ENCODE measurements at regions not wholly inside any gene's neighbourhood (a gene's known extent, or its start where the extent isn't known, plus 50 kb on each side); places are given as distances from the start of the nearest gene placed in this dataset.

DNA sequence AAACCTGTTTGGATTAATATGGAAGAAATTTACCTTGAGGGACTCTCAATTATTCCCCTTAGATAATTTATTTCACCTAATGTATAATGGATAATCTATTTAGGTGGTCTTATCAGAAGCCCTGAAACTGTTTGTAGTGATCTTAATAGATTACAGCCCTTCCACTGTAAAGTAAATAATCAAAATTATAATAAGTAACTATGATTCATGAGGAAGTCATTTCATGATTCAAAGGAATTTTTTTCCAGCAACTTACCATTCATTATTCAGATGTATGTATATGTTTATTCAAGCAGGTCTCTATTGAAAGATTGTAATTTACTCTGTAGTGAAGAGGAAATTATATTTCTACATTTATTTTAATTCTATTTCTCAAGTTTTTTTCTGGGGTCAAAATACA is 250.6 kb upstream of the ROBO1 start:
- TF ChIP-seq CTCF (IDR thresholded peaks at IDR 0.05): no peak
- no peak for TF ChIP-seq POLR2A (IDR thresholded peaks at IDR 0.05)
- TF ChIP-seq EP300 (IDR thresholded peaks at IDR 0.05): no peak

Data from gastroesophageal sphincter (tissue), 3 donors.